ENCODE measurements at regions not wholly inside any gene's neighbourhood (a gene's known extent, or its start where the extent isn't known, plus 50 kb on each side); places are given as distances from the start of the nearest gene placed in this dataset.

GRCh38 chr15:38145651-38146111 is 107.0 kb upstream of the SPRED1 start:
- Histone ChIP-seq H2AFZ (ENCODE audit: low read depth, low read length, poor library complexity, severe bottlenecking) (no peak overlapping the region), H3K79me2 (ENCODE audit: insufficient read depth, low read length) (no peaks in the 10 kb centered on the region), H3K27ac (ENCODE audit: low read depth, low read length) (no peak overlapping the region), H3K36me3 (ENCODE audit: control insufficient read depth in 1 of 2, insufficient read depth in 2 of 2, low read length in 2 of 2) (no peaks in the 10 kb centered on the region), H3K9me2 (ENCODE audit: insufficient read depth) (no peaks in the 10 kb centered on the region), H3K4me3 (replicated peaks in 1 of 2; ENCODE audit: low read depth in 1 of 2, low read length in 2 of 2) (no peak overlapping the region), H3K27me3 (ENCODE audit: insufficient read depth, low read length) (no peaks in the 10 kb centered on the region), H4K20me1 (ENCODE audit: insufficient read depth) (no peaks in the 10 kb centered on the region), H3K4me1 (ENCODE audit: control insufficient read depth in 1 of 2, insufficient read depth in 2 of 2, low read length in 2 of 2) (no peaks in the 10 kb centered on the region), H3K4me2 (ENCODE audit: low read length) (no peak overlapping the region), H3K9me3 (ENCODE audit: control insufficient read depth in 1 of 2, insufficient read depth in 1 of 2, low read depth in 1 of 2, low read length in 2 of 2) (peaks cover 0 to 5% of the 10 kb centered on the region in 2 experiments; a peak in 1 of 4 replicates), H3K9ac (ENCODE audit: low read length) (no peak overlapping the region)
- TF ChIP-seq YY1 (IDR thresholded peaks at IDR 0.05; ENCODE audit: extremely low read depth, insufficient replicate concordance, low read depth, low read length) (no peak), CEBPB (IDR thresholded peaks at IDR 0.05; ENCODE audit: low read depth) (no peak), REST (IDR thresholded peaks at IDR 0.05; ENCODE audit: low read depth) (no peak), EGR1 (IDR thresholded peaks at IDR 0.05; ENCODE audit: low read depth) (no peak), CTCF (IDR thresholded peaks at IDR 0.05 in 2 of 3, conservative IDR thresholded peaks at IDR 0.05 in 1 of 3; ENCODE audit: borderline replicate concordance in 1 of 3, insufficient read depth in 1 of 3, low read depth in 2 of 3, low read length in 2 of 3) (no peak), ELF1 (IDR thresholded peaks at IDR 0.05; ENCODE audit: borderline replicate concordance, low read depth) (no peak), ZFX (IDR thresholded peaks at IDR 0.05) (no peak), TCF7L2 (IDR thresholded peaks at IDR 0.05; ENCODE audit: borderline replicate concordance, extremely low read depth, insufficient read depth, insufficient read length) (no peak), CBX3 (IDR thresholded peaks at IDR 0.05; ENCODE audit: low read depth) (no peak), SIN3A (IDR thresholded peaks at IDR 0.05; ENCODE audit: low read depth) (no peak), EZH2phosphoT487 (IDR thresholded peaks at IDR 0.05; ENCODE audit: borderline replicate concordance) (no peak), POLR2A (IDR thresholded peaks at IDR 0.05; ENCODE audit: borderline replicate concordance, extremely low read depth, insufficient read depth, insufficient read length) (no peak), SP1 (IDR thresholded peaks at IDR 0.05; ENCODE audit: low read depth) (no peak), POLR2AphosphoS5 (IDR thresholded peaks at IDR 0.05; ENCODE audit: low read depth, low read length) (no peak), ZNF274 (IDR thresholded peaks at IDR 0.05; ENCODE audit: low read depth, low read length) (no peak), SRF (IDR thresholded peaks at IDR 0.05; ENCODE audit: low read depth) (no peak)
- TF ChIP-seq, protein P1, sequence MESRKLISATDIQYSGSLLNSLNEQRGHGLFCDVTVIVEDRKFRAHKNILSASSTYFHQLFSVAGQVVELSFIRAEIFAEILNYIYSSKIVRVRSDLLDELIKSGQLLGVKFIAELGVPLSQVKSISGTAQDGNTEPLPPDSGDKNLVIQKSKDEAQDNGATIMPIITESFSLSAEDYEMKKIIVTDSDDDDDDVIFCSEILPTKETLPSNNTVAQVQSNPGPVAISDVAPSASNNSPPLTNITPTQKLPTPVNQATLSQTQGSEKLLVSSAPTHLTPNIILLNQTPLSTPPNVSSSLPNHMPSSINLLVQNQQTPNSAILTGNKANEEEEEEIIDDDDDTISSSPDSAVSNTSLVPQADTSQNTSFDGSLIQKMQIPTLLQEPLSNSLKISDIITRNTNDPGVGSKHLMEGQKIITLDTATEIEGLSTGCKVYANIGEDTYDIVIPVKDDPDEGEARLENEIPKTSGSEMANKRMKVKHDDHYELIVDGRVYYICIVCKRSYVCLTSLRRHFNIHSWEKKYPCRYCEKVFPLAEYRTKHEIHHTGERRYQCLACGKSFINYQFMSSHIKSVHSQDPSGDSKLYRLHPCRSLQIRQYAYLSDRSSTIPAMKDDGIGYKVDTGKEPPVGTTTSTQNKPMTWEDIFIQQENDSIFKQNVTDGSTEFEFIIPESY (IDR thresholded peaks at IDR 0.05; ENCODE audit: extremely low read depth, insufficient replicate concordance, low read length) = no peak
- ChIA-PET CTCF (no interaction called here), RAD21 (ENCODE audit: low non-redundant PET in 1 of 2, low total read pairs in 2 of 2, uncharacterized antibody in 2 of 2, unreplicated experiment in 2 of 2) (no interaction called here), POLR2A (no interaction called here)
- no peak for DNase-seq (ENCODE audit: low read depth, low spot score)
- no TSS peak for BruUV-seq (replicated peaks)
- ATAC-seq = no peak
- intact Hi-C loops (cut with micrococcal nuclease) = no loop called here

All from HCT116 (cell line).